GM10248 (cell line): ENCODE measurements at regions not wholly inside any gene's neighbourhood (a gene's known extent, or its start where the extent isn't known, plus 50 kb on each side); places are given as distances from the start of the nearest gene placed in this dataset.

Experiments used
- CTCF ChIA-PET: fragments of 300-600 bp; sonication (Branson Sonifier 250); formaldehyde crosslinking; extraction: SDS; loops from one replicate; lab custom pipeline; 2021; ENCODE audit warnings: antibody characterized with exemption; lab: Yijun Ruan, JAX
- POLR2A ChIA-PET: fragments of 350-650 bp; sonication (Branson Sonifier 250); formaldehyde crosslinking; extraction: SDS; loops from one replicate; lab custom pipeline; 2020; ENCODE audit warnings: antibody characterized with exemption; lab: Yijun Ruan, JAX
- DNase-seq: peaks from one replicate; pipeline ENCODE4 v3.0.0; 2012; ENCODE audit errors: extremely low spot score
- CTCF ChIP-seq: IDR thresholded peaks from 2 replicates; pipeline ENCODE4 v1.5.1; 2012; ENCODE audit warnings: mild to moderate bottlenecking, low read depth; ENCODE audit errors: extremely low read depth, missing control alignments, control extremely low read depth

GRCh38 chr12:75850721-75851462 lies 180.7 kb downstream of the PHLDA1 start:
- no peak for TF ChIP-seq CTCF
- DNase-seq = no peak
- ChIA-PET POLR2A (no interaction called here), CTCF (no interaction called here)

GRCh38 chr12:75848961-75849360 lies 182.6 kb downstream of the PHLDA1 start:
- CTCF ChIA-PET = interaction anchor here (1.3 to 1.6 kb wide), 5 partner anchors 11 to 23 kb away, joined by 3 to 7 read pairs (median 4); no protein-coding TSS in a partner anchor
- POLR2A ChIA-PET = no interaction called here
- no peak for DNase-seq
- TF ChIP-seq CTCF = no peak

DNA sequence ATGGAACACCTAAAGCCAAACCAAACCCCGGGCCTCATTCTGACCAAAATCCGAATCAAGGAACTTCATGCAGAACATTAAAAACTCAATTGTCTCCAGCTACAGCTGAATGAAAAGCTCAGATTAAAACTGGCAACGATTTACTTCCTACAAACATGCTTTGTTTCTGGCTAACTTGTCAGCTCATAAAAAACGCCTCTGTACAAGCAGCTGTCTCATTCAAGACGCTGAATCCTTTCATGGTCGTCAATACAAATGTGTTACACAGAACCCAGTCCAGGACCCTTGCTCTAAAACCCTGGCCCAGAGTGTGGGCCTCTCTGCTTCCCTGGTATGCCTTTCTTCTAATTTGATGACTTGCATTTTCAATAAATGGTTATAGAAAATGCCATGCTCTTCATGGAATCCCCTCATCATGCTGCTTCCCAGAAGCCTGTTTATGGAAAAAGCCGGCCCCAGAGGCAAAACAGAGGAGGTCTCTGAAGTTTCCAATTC lies 183.1 kb downstream of the PHLDA1 start:
- ChIA-PET POLR2A (no interaction called here), CTCF (interaction anchor here (1.0 to 1.6 kb wide), 6 partner anchors 10 to 23 kb away, joined by 3 to 7 read pairs (median 4); no protein-coding TSS in a partner anchor)
- DNase-seq = no peak
- TF ChIP-seq CTCF = no peak

DNA sequence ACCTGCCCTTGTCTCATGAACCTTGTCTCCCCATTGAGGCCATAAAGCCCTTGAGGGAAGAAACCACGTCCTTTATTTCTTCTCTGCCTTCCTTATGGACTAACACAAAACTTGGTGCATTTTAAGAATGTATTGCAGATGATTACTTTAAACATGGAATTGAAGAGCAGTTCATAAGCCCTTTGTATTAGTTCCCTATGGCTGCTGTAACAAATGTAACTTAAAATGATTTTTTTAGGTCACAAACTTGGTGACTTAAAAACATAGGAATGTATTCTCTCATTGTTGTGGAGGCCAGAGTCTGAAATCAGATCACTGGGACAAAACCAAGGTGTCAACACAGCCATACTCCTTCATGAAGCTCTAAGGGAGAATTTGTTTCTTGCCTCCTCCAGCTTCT lies 185.5 kb downstream of the PHLDA1 start:
- ChIA-PET POLR2A (no interaction called here), CTCF (no interaction called here)
- TF ChIP-seq CTCF = no peak
- no peak for DNase-seq

DNA sequence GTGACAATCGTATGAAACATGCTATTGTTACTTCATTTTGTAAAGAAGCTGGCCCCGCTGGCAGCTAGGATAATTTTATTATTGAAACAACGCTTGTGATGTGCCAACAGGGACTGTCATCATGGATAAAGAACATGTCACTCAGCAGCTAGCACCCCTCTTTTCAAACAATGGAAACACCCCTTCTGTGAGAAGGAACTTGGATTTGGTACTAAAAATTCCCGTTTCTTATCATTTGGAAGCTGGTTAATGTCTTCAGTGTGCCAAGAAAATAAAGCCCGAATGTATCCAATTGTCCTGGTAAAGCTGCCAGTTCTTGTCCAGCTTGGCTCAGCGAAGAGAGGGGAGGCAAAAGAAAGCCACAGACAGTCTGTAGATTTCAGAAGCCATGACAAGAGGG lies 186.6 kb downstream of the PHLDA1 start:
- ChIA-PET POLR2A (no interaction called here), CTCF (interaction anchor here (1.3 kb wide), 1 partner anchor 318 kb away, joined by 3 read pairs; no protein-coding TSS in a partner anchor)
- no peak for TF ChIP-seq CTCF
- no peak for DNase-seq

GRCh38 chr12:75844049-75844770 lies 187.4 kb downstream of the PHLDA1 start:
- POLR2A ChIA-PET = no interaction called here
- no peak for DNase-seq
- TF ChIP-seq CTCF = no peak
- CTCF ChIA-PET = interaction anchor here (1.3 kb wide), 1 partner anchor 318 kb away, joined by 3 read pairs; no protein-coding TSS in a partner anchor
